WTC11 (cell line): ENCODE measurements at regions not wholly inside any gene's neighbourhood (a gene's known extent, or its start where the extent isn't known, plus 50 kb on each side); places are given as distances from the start of the nearest gene placed in this dataset.

Experiments
- ATF3 ChIP-seq: sonication (generic); formaldehyde crosslinking; conservative IDR thresholded peaks from 2 replicates; pipeline ENCODE4 v1.8.1; 2022; ENCODE audit warnings: mild to moderate bottlenecking, missing genetic modification reagents
- CTCF ChIP-seq: fragments of 200-600 bp; IDR thresholded peaks from 2 replicates; pipeline ENCODE4 v1.8.0; 2022; ENCODE audit warnings: antibody characterized with exemption
- GTF2I ChIP-seq: fragments of 250-450 bp; sonication (Bioruptor Pico); conservative IDR thresholded peaks from 2 replicates; pipeline ENCODE4 v1.4.0; 2021; ENCODE audit warnings: mild to moderate bottlenecking
- HMGA2 ChIP-seq: fragments of 250-450 bp; sonication (Bioruptor Pico); IDR thresholded peaks from 2 replicates; pipeline ENCODE4 v1.4.0; 2021; ENCODE audit warnings: mild to moderate bottlenecking, moderate library complexity
- KAT7 ChIP-seq: sonication (generic); formaldehyde crosslinking; IDR thresholded peaks from 2 replicates; pipeline ENCODE4 v1.8.1; 2023; ENCODE audit warnings: missing genetic modification reagents, mild to moderate bottlenecking, borderline replicate concordance
- MAX ChIP-seq: sonication (generic); formaldehyde crosslinking; IDR thresholded peaks from 2 replicates; pipeline ENCODE4 v1.8.0; 2022; ENCODE audit warnings: mild to moderate bottlenecking, missing genetic modification reagents
- NFATC4 ChIP-seq: fragments of 250-450 bp; sonication (Bioruptor Pico); IDR thresholded peaks from 2 replicates; pipeline ENCODE4 v1.9.0; 2021; ENCODE audit warnings: mild to moderate bottlenecking
- TEAD4 ChIP-seq: sonication (generic); formaldehyde crosslinking; IDR thresholded peaks from 2 replicates; pipeline ENCODE4 v1.8.0; 2022; ENCODE audit warnings: mild to moderate bottlenecking, missing genetic modification reagents
- ZNF263 ChIP-seq: sonication (generic); formaldehyde crosslinking; IDR thresholded peaks from 2 replicates; pipeline ENCODE4 v1.8.1; 2022; ENCODE audit warnings: low read depth, mild to moderate bottlenecking, moderate library complexity, missing genetic modification reagents
- ZNF423 ChIP-seq: fragments of 250-450 bp; sonication (Bioruptor Pico); IDR thresholded peaks from 2 replicates; pipeline ENCODE4 v2.1.2; 2022; ENCODE audit warnings: mild to moderate bottlenecking, moderate library complexity

- TF ChIP-seq KAT7 (CRISPR knock-in tag) (no peak), CTCF (no peak), ATF3 (no peak), HMGA2 (no peak), GTF2I (no peak), ZNF423 (CRISPR knock-in tag) (no peak), MAX (CRISPR knock-in tag) (no peak), NFATC4 (no peak), ZNF263 (CRISPR knock-in tag) (no peak), TEAD4 (CRISPR knock-in tag) (no peak)
Observed at GRCh38 chr16:86052926-86053325, 154.0 kb downstream of the IRF8 start.
